Umbilical cord (tissue), 1 donor: ENCODE measurements at regions not wholly inside any gene's neighbourhood (a gene's known extent, or its start where the extent isn't known, plus 50 kb on each side); places are given as distances from the start of the nearest gene placed in this dataset.

ENCODE experiments used
- DNase-seq: peaks from one replicate; pipeline ENCODE4 v3.0.0-alpha.2; 2015; ENCODE audit warnings: low spot score

DNA sequence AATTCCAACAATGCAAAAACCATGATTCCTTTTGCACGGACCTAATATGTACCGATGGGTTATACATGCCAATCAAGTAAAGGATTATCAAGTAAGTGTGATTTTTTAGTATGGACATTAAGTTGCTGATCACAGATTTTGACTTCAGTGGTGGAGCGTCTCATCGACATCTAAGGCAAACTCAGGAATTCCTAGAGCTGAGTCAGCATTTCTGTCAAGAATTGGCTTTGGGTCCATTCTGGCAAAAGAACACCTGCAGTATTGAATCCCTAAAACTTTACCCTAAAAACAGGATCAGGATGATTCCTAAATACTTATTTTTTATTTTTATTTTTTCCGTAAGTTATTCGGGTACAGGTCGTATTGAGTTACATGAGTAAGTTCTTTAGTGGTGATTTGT, 83.6 kb downstream of the HPGD start:
- no peak for DNase-seq

DNA sequence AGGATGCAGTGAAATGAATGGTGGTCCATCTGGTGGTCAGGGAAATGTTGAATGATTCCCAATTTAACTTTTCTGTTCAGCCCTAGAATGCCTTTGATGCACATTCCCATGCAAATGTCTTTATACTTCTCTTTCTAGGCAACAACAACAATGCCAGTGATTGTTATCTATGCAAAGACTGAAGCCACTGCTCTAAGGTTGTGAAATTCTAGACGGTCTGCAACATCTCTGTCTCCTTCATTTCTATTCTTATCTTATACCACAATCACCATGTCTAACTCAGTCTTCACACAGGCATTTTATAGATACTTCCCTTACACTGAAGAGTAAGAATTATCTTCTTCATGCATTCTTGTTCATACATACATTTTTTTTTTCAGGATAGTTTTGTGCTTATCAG, 84.5 kb downstream of the HPGD start:
- DNase-seq = no peak

DNA sequence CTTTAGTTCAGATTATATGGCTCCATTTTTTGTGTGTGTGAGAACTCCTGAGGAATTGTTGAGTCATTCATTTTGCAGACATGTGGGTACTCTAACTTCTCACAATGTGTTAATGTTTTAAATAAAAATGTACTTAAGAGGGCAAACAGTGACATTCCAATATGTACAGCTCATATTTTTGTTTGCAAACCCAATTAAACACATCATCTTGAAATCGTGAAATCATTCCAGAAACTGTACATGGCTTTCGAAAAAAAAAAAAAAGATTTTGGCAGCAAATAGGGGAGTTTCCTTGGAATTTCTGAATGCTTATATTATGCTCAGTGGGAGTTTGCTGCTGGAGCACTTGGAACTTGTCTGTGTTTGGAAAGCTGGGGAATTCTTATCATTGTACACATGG, 85.0 kb downstream of the HPGD start:
- no peak for DNase-seq

DNA sequence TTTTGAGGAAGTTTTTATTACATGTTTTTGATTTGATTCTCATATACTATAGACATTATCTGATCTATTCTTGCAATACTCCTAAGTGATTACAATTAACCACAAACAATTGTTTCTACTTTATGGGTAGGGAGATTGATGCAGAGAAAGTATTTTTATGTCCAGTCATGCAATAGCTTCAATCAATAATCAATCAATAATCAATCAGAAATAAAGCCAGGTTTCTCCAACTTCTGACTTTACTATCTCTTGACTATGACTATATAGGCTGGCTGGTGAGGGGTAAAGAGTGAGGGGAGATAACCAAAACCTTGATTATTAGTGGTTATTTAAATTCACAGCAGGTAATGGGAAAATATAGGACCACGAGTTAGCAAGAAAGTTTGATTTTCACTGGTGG, 85.9 kb downstream of the HPGD start:
- DNase-seq = no peak

DNA sequence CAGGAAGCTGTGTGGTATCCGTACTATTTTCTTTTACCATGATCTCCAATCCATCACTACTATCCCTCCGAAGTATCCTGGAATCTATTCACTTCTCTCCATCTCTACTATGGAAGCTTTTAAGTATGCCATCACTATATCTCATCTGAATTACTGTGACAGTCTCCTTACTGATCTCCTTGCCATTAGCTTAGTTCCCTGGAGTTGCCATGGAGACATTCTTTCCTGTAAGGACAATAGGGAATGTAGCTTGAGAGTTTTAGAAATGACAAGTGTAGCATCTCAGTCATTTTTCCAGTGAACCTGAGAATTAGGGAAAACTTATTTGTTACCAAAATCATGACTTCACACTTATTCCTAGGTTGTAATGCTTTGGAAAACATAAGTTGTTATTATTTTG, 86.3 kb downstream of the HPGD start:
- DNase-seq = no peak

DNA sequence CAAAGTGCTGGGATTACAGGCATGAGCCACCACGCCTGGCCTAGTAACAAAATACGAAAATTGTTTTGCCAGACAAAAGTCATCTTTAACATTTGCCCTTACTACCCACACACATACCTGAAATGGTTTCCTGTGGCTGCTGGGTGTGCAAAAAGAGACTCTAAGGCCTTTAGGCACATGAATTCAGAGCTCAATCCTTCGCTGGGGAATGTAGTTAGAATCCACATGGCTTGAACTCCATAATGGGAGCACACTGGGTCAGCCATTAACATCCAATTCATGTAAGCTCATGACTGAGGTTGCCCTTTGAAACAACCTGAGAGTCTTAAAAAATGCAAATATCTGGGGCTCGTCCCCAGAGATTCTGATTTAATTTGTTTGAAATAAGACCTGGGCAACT, 87.8 kb downstream of the HPGD start:
- DNase-seq = no peak

DNA sequence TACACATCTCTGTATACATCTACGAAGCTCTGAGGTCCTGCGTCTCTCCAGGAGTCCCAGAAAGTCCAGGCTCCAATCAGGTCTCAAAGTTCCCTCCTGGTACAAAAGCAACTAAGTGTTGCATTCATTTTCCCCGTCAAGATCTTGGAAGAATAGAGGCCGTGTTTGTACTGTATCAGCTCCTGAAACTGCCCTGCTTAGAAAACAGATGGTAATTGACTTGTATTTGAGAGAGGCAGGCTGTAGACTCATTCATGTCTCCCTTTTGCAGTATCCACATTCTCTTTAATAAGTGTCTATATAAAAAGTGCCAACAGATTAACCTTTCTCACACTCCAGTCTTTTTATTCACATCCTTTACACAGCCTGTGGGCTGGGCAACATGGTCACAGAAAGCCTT, 91.7 kb downstream of the HPGD start:
- no peak for DNase-seq

DNA sequence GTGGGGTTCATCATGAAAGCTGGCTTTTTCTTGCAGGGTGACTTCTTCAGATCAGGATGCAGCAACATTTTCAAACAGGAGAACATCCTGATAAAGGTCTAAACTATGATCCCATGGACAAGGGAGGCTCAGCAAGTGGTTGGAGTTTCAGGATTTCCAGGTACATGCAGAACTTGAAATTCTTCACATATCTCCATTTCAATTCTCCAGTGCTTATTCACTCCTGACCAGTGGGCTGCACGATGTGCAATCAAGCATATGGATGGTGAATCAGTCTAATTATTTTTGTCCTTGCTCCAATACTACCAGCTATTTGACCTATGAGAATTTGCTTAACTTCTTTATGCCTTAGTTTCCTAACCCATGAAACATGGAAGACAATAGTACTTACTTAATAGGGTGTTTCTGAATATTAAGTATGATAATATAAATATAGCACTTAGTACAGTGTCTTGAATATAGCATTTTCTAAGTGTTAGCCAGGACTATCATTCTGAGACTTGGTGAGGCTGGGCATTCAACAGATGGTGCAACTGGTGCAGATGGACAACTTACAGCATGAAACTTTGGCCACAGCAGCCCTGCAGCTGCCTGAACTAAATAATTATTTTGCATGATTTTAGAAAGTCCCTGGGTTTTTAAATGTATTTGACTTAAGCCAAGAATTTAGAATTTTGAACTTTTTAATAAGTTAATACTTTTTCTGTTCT, 92.4 kb downstream of the HPGD start:
- no peak for DNase-seq

DNA sequence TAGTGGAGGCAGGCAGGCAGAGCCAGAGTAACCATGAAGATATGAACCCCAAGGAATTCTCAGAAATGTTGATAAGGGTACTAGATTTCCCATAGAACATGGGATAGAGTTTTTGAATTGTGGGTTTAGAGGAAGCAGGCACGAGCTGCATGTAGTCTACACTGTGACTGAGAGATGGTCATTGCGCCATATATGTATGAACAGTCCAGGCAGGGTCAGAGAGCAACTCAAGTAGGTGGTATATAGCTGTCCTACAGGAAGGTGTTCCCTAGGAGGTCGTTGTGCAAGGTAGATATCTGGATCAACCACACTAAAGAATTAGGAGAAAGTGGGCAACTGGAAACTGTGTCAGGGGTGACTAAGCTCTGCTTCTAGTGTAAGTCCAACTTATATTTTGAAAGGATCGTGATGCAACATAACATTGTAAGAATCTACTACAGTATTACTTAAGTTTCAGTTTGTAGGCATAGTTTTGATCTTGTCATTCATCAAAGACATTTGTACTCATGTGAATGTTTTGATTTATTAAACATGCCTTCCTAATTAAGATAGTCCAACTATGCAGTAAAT, 94.6 kb downstream of the HPGD start:
- DNase-seq = no peak

DNA sequence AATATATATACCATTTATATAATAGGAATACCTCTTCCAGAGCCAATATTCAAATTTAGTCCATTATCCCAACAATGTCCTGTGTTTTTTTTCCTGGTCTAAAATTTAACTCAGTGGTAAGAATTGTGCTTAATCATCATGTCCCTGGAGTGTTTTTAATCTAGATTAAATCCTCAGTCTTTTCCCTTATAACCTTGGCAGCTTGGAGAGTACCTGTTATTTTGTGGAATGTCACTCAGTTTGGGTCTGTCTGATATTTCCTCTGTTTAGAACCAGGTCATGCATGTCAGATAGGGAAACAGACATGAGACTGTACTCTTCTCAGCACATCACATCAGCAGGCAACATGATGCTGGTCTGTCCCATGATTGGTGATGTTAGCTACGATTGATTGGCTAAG, 96.6 kb downstream of the HPGD start:
- no peak for DNase-seq

DNA sequence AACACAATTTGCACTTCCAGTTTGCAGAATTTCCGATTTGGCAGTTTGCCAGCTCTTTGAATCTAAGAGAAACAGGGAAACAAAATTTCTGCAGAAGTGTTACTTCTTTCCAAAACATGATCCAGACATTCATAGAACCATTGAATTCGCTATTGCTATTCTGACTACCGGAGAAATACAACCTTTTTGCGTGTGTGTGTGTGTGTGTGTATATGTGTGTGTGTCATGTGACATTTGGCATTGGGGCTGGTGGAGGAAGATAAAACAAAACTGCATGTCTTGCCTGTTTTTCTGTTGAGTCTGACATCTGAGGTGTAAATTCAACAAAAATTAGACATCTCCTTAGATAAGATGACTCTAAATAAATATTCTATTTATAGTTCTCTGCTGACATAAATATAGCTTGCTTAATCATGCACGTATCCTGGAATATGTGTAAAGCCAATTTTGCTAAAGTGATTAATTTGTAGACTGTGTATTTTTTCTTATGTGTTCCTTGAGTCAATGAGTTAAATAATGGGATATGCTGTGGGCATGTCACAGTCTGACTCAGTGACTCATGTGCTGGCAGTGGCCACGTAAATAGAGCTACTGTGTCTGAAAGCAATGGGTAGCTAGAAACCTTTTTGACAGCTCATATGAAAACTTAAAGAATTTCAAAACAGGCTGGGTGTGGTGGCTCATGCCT, 98.9 kb downstream of the HPGD start:
- DNase-seq = no peak

DNA sequence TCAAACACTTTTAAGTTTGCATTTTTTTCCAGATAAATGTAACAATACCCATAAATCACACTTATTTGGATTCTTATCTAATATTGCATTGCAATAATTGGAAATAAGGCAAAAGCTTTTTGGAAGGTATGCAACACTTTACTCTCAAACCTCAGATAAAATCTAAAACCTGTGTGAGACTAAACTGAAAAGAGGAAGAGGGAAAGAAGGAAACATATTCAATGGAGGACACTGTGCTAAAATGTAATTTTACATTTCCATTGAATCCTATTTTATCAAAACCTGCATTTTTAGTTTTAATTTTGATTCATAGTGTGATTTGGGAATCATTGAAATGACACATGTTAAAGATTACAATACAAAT, 99.4 kb downstream of the HPGD start:
- DNase-seq = no peak

DNA sequence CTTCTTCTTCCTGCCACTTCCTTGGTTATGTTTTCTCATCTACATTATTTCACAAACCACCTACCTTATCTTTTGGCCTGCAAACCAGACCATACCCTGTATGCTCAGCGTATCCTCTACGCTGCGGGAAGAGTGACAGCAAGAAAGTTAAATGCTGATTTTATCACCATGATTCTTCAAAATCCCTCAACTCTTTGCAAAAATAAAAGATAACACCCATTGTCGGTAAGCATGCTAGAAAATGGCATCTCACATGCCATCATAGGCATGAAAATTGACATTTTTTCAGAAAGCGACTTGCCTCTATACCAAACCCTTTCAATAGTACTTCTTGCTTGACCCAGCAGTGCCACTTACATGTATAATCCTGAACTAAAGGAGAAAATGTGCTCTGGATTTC, 102.0 kb downstream of the HPGD start:
- no peak for DNase-seq

DNA sequence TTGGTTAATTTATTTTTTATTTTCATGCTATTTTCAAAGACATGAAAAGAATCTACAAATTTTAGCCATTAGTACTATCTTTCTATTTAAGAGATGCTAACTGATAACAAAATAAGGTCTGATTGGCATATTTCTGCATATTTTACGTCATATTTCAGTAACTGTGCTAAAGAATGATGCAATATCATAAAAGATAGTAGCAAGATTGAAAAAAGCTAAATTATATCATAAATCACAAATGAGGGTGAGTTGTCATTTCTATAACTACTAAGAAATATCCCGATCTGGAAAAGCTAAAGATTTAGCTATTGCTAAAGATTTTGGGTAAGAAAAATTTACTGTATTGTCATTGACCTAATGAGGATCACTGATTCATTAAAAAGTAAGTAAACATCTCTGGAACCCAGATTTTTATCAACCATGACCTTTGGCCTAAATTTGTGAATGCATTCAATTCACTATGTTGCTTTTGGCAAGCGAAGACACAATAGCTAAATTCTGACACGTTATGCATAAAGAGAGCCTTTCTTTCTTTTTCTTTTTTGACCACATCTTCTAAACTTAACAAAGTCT, 103.6 kb downstream of the HPGD start:
- no peak for DNase-seq

DNA sequence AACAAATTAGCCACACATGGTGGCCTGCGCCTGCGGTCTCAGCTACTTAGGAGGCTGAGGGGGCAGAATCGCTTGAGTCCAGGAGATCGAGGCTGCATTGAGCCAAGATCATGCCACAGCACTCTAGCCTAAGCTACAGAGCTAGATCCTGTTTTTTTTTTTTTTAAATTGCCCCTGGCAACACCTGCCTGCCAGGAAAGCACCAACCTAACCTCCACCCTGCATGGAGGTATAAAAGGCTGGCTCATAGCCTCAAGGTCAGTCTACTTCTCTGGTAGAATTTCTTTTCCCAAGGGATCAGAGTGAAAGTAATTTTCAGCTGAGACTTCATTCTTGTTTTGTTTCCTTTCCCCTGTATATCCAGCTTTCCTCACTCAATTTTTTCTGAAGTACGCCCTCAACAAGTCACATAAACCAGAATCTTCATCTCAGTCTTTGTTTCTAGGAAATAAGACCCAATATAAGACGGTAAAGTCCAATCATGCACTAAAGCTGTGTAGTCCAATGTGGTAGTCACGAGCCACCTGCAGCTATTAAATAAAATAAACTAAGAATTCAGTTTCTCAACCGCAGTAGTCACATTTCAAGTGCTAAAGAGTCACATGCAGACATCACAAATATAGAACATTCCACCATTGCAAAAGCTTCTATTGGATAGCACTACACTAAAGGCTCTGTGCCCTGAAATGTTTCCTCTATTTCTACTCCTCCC, 113.3 kb downstream of the HPGD start:
- DNase-seq = no peak

DNA sequence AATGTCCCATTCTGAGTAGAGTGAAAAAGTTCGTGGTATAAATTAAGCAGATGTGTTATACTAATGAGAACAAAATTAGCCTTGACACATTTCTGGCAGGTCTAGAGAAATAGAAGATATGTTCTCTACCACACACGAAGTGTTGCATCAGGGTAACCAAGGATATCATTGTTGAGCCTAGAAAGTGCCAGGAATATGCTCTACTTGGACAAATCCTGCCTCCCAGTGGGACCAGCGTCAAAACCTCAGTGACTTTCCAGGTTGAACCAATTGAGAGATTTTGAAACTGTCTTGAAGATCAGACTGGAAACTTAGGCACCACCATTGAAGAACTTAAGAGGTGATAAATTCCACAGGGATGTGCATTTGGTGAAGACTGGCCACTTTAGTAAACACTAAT, 115.9 kb downstream of the HPGD start:
- DNase-seq = no peak

DNA sequence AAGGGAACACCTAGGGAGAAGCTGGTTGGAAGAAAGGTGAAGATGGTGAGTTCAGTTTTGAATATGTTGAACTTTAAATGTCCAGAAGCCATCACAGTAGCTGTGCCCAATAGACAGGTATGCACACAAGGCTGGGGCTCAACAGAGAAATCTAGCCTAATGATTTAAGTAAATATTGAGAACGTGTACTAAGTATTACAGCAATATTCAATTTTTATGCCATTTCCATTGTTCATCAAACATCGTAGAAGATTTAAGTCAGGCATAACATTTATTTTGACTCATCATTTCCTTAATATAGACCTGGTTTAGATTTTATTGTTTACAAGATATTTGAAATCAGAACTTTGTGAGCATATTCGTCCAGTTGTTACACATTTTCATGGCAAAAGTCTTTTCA, 116.4 kb downstream of the HPGD start:
- DNase-seq = no peak

DNA sequence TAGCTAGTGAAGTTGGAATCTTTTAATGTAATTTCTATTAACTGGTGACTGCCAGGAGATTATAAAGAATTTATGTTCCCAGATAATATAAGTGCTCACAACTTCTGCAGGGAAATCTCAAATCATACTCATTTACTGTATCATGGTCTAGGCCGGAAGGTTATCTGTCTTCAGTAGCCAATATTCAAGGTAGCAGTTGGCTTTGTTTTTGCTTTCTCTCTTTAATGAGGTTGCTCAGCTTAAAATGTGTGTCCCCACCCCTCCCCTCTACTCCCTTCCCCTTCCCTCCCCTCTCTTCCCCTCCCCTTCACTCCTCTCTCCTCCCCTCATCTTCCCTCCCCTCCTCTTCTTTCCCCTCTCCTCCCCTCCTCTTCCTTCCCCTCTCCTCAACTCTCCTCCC, 117.6 kb downstream of the HPGD start:
- no peak for DNase-seq

DNA sequence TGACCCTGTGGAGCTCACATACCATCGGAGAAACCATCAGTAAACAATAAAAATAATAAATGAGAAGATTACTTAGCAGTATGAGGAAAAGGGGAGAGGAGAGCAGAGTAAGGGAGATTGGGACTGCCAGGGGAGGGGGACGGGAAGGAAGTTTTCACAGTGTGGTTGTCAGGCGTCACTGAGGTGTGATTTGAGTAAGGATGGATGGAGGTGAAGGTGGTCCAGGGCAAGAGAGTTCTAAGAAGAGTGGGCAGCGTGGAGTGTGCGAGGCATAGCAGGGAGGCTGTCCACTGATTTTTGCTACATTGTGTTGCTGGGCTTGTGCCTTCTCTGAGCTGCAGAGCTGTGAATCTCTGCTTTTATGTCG, 119.1 kb downstream of the HPGD start:
- DNase-seq = no peak

DNA sequence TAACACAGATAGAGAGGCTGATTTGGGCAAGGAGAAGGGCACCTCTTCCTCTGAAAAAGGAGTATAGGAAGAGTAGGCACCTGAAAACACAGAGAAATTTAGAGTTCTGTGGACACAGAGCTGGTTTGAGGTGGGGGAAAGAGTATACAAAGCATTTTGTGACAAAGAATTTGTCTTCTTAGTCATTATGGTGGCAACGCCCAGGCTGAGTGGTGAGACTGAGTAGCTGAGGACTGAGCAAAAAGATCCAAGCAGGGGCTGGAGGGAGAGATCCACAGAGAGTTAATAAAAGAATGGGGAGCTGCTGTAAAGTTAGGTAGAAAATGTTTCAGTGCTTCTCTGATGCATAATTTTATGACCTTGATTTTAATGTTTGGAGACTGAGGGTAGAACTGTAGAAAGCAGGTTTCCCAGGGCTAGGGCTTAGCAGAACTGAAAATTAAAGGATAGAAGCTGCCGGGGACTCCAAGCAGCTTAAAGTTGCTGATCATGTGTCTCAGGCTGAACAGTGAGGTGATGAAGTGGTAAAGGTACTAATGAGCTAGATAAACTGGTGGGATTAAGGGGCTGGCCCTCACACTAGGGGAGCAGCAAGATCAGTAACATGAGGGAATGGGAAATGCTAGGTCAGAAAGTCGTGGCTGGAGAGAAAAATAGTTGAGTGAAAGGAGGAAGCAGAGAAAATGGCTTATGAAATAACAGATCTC, 118.9 kb downstream of the CEP44 start:
- no peak for DNase-seq

DNA sequence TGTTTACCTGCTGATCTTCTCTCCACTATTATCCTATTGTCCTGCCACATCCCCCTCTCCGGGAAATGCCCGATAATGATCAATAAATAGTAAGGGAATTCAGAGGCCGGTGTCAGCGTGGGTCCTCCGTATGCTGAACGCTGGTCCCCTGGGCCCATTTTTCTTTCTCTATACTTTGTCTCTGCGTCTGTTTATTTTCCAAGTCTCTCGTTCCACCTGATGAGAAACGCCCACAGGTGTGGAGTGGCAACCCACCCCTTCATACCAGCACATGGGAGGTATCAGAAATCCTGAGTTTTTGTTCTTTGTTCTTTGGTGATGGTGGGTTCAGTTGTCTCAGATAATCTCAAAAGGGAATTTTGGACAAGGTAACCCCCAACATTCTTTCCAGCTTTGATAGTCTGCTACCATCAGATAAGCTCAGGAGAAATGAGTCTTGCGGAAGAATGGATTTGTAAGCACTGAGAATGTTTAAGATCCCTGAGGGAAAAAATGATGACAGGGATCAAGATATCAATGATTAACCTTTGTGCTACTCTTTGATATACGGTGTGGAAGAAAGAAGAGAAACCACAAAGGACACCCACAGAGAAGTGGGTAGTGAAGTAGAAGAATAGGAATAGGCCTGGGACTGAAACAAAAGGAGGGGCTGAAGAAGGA, 117.9 kb downstream of the CEP44 start:
- DNase-seq = no peak
